ENCODE measurements at regions not wholly inside any gene's neighbourhood (a gene's known extent, or its start where the extent isn't known, plus 50 kb on each side); places are given as distances from the start of the nearest gene placed in this dataset.

- TF ChIP-seq CTCF (IDR thresholded peaks at IDR 0.05) (no peak), POLR2A (IDR thresholded peaks at IDR 0.05) (no peak)
- Histone ChIP-seq H3K27ac (no peak overlapping the region), H3K4me1 (no peaks in the 10 kb centered on the region), H3K36me3 (no peaks in the 10 kb centered on the region), H3K9me3 (no peaks in the 10 kb centered on the region), H3K4me3 (replicated peaks in 1 of 3) (no peak overlapping the region), H3K27me3 (no peaks in the 10 kb centered on the region)
- DNase-seq, result no peak
- intact Hi-C loops (cut with DNase I), result no loop called here
- WGBS, 2 donors, result 81 to 88% methylated on average over 1 of the region's 1 CpG
Measured at GRCh38 chr13:105168295-105168694, 1367.2 kb downstream of the EFNB2 start.

- Histone ChIP-seq H3K27me3 (no peaks in the 10 kb centered on the region), H3K4me1 (no peaks in the 10 kb centered on the region), H3K4me3 (replicated peaks in 1 of 3) (no peak overlapping the region), H3K27ac (no peak overlapping the region), H3K36me3 (no peaks in the 10 kb centered on the region), H3K9me3 (no peaks in the 10 kb centered on the region)
- TF ChIP-seq CTCF (IDR thresholded peaks at IDR 0.05) (no peak), POLR2A (IDR thresholded peaks at IDR 0.05) (no peak)
- WGBS, 2 donors, result 87 to 97% methylated on average over 1 of the region's 1 CpG
- intact Hi-C loops (cut with DNase I), result no loop called here
- DNase-seq, result no peak
Measured at GRCh38 chr13:105167385-105167784, 1368.1 kb downstream of the EFNB2 start.

- peak; percentile 75 to 86 for DNase-seq
- H3K4me1 ChIP-seq, result no peaks in the 10 kb centered on the region
- no peak for TF ChIP-seq CTCF (IDR thresholded peaks at IDR 0.05)
- no peak for TF ChIP-seq POLR2A (IDR thresholded peaks at IDR 0.05)
- H3K36me3 ChIP-seq, result no peaks in the 10 kb centered on the region
- WGBS, 2 donors, result 20 to 23% methylated on average over 2 of the region's 2 CpGs
- intact Hi-C loops (cut with DNase I), result no loop called here
- no peak overlapping the region for H3K4me3 ChIP-seq (replicated peaks in 1 of 3)
- H3K9me3 ChIP-seq, result no peaks in the 10 kb centered on the region
- H3K27ac ChIP-seq, result no peak overlapping the region
- no peaks in the 10 kb centered on the region for H3K27me3 ChIP-seq
Measured at GRCh38 chr13:105165449-105166125, 1369.9 kb downstream of the EFNB2 start.

GRCh38 chr13:105159841-105160240, 1375.6 kb downstream of the EFNB2 start:
- 38 to 58% methylated on average over 1 of the region's 1 CpG for WGBS, 2 donors
- intact Hi-C loops (cut with DNase I), result no loop called here
- Histone ChIP-seq H3K36me3 (no peaks in the 10 kb centered on the region), H3K27ac (no peak overlapping the region), H3K9me3 (no peaks in the 10 kb centered on the region), H3K4me1 (no peaks in the 10 kb centered on the region), H3K27me3 (no peaks in the 10 kb centered on the region), H3K4me3 (replicated peaks in 1 of 3) (no peak overlapping the region)
- TF ChIP-seq POLR2A (IDR thresholded peaks at IDR 0.05) (no peak), CTCF (IDR thresholded peaks at IDR 0.05) (no peak)
- peak in 1 of 2 donors; percentile 5 for DNase-seq

- Histone ChIP-seq H3K9me3 (no peaks in the 10 kb centered on the region), H3K27ac (no peak overlapping the region), H3K27me3 (no peaks in the 10 kb centered on the region), H3K4me1 (no peaks in the 10 kb centered on the region), H3K4me3 (replicated peaks in 1 of 3) (no peak overlapping the region), H3K36me3 (no peaks in the 10 kb centered on the region)
- WGBS, 2 donors, result 79 to 84% methylated on average over 1 of the region's 1 CpG
- TF ChIP-seq CTCF (IDR thresholded peaks at IDR 0.05) (no peak), POLR2A (IDR thresholded peaks at IDR 0.05) (no peak)
- no peak for DNase-seq
- intact Hi-C loops (cut with DNase I), result no loop called here
Measured at GRCh38 chr13:105153611-105154010, 1381.9 kb downstream of the EFNB2 start.

All from thyroid gland (tissue), 4 donors.